Right kidney (tissue), 1 donor: ENCODE measurements at regions not wholly inside any gene's neighbourhood (a gene's known extent, or its start where the extent isn't known, plus 50 kb on each side); places are given as distances from the start of the nearest gene placed in this dataset.
"Not testable (repeated sequence)": the region's sequence is repeated elsewhere in the genome, so short reads cannot be mapped to it uniquely, and the experiment has no call there.

Experiments
- DNase-seq: peaks from one replicate; pipeline ENCODE4 v3.0.0-alpha.2; 2016

DNA sequence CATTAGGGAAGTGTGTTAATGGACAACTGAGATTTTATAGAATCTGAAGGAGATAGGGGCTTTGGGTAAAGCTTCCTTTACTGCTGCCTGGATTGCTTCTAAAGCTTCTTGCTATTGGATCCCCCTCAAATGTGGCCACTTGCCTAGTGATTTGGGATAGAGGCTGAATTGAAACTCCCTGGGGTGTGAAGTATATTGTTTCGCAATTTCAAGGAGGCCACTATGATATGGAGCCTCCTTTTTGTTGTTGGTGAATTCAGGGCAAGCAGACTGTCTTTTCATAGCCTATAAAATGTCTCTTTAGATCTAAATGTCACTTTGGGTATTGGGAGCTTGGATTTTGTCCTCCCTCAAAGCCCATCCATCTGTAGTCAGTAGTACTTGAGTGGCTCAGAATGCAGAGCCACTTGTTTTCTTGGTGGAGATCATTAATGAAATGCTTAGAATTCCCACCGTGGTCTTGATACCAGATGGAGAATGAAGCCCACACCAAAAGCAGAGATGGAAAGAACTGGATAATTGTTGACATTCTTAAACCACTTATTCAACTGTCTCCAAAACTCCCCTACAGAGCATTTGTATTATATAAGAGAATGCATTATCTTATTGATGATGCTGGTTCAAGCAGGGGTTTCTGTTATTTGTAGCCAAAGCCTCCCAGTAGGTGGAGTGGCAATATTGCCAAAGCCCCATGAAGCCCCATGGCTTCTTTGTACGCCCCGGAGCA, 144.3 kb upstream of the KCNE2 start:
- no peak for DNase-seq

DNA sequence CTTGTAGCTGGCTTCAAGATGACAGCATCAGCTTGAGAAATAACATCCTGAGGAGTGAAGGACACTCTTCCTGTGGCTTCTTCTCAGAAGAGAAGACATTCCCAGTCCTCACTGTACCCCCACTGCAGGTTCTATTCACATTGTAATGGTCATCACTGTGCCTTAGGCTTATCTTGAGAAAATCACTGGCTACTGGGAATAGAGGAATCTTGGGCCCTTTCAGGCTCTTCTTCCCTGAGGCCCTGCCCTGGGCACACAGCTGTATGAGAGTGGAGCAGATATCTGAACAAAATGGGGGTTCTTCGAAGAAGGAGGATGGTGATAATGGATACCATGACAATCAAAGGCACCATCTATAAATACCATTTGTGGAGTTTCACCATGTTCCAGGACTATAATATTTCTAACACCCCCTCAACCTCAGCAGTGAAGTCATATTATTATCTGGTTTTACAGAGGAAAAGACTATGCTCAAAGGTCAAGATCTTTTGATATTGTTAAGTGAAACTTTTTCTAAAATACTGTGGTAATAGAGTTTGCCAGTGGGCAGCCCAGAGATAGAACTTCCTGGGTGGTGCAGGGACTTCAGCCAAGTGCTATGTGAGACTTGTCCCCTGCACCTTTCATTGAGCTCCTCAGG, 143.1 kb upstream of the KCNE2 start:
- no peak for DNase-seq

DNA sequence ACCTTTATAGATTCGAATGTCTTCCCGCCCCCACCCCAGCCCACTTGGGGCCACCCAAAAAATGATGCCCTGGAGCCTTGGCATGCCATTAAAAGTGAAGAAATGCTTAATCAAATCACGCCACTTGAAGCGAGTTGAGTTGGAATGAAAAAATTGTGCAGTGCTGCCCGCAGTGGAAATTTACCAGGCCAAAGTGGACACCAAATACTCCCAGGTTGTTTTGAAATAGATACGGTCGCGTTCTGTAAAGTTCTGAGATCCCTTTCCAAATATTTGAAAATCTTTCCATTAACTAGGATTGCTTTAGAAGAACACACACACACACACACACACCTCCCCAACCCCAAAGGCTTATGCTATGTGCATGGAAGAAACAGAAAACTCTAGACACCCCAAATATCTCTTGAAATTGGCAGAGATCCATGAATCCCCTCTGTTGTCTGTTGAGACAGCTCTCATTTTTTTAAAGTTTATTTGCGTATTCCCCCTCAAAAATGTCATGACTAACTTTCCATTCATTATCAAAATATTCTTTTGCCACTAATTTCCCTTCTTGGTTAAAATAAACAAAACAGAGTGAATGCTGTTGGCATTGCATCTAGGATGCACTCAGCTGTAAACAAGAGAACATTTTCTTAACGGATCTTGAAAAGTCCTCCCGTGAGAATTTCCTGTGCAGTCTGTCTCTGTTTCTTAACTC, 142.3 kb upstream of the KCNE2 start:
- no peak for DNase-seq

DNA sequence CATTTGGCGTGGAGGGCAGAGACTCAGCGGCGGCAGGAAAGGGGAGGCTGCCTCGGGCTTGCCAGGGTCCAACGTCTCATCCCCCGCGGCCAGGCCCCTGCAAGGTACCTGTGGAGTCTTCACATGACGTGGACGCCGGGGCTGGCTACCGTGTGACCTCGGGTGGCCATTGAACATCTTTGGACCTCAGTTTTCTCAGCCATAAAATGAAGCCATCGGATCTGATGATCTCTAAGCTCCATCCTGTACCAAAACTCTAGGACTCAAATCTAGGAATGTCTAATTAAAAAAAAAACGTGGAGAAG, 141.8 kb upstream of the KCNE2 start:
- DNase-seq, result no peak

DNA sequence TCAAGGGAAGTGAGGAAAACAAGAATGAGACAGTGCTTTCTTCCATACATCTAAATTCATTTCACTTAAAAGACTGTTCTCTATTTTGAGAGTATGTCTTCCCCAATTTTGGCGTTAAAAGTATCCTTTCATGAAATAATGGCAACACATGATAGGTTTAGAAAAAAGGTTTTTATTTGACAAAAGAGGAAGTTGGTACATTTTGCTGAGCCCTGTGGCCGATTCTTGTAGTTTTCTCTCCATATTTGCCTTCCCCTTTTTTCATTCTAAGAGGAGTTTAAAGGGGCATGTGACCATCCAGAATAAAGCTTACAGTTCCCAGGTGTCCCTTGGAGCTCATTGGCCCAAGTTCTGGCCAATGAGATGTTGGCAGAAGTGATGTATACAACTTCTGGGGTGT, 140.4 kb upstream of the KCNE2 start:
- no peak for DNase-seq

DNA sequence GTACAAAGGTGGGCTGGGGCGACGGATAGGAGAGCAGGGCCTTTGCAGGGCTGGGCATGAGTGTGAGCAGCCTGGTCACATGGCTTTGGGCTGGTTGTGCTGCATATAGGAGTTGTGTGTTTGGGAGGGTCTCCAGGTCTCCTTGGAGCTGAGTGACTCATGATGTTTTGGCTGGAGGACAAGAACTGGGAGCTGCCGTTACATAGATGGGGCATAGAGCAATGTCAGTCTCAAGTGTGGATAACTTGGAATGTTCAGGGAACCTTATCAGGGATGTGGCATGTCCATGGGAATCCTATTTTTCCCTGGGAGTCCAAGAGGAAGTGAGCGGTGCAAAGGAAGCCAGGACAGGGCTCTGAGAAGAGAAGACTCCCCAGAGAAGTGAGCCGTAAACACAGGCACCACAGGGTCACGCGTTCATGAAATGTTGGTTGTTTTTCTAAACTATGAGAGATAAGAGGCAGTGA, 136.4 kb upstream of the KCNE2 start:
- no peak for DNase-seq

DNA sequence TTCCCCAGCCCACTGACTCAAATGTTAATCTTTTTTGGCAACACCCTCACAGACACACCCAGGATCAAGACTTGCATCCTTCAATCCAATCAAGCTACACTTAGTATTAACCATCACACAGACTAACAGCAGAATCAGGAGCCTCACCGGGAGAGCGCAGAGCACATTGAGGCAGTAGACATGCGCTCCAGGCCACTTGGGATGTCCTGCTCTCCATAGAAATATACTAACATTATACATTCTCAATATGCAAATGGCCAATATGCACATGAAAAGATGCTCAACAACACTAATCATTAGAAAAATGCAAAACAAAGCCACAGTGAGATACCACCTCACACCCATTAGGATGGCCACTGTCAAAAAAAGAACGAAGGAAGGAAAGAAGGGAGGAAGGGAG, 135.0 kb upstream of the KCNE2 start:
- DNase-seq, result no peak

DNA sequence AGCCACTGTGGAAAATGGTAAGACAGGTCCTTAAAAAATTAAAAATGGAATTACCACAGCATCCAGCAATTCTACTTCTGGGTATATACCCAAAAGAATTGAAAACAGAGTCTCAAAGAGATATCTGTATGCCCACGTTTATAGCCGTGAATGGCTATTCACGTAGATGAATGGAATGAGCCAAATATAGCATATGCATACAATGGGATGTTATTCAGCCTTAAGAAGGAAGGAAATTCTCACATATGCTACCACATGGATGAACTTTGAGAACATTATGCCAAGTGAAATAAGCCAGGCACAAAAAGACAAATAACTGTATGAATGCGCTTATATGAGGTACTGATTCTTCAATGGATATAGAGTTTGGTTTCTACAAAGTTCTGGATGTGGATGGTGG, 134.5 kb upstream of the KCNE2 start:
- DNase-seq, result no peak

DNA sequence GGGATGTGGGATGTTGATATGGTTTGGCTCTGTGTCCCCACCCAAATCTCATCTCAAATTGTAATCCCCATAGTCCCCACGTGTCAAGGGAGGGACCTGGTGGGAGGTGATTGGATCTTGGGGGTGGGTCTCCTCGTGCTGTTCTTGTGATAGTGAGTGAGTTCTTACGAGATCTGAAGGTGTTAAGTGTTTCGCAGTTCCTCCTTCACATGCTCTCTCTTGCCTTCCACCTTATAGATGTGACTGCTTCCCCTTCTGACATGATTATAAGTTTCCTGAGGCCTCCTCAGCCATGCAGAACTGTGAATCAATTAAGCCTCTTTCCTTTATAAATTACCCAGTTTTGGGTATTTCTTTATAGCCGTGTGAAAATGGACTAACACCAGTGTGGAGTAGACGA, 130.1 kb upstream of the KCNE2 start:
- DNase-seq, result not testable (repeated sequence)

DNA sequence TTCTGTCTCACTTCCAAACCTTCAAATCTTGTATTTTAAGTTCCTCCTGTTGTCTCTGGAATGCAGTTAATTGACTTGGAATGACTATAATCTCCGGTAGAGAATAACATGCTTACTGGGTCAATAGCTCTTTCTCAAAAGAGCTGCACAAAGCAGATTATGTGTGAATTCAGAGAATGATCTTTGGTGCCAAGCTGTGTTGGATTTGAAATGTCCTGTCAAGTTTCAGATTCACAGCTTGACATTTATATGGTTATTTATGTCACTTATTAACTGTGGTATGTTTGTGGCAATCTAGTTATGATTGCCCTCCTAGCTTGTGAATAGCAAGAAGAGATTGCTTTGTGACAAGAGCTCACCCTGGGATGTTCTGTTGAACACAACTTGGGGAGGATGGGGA, 128.3 kb upstream of the KCNE2 start:
- no peak for DNase-seq

DNA sequence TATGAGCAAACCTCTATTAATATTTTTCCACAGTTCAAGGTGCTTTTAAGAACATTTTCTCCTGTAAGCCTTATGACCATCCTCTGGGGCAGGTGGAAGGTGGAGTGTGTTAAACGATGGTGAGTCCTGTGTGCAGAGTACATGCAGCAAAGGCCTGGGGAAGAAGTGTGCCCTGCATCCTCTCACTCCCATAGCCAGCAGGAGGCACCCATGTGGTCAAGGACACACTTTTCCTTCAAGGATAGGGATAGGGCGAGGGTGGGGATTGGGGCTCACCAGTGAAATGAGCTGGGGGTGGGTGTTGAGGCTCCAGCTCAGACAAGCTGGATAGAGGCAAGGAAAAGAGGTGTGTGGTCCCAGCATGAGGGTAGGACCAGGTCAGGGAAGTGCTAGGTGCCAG, 120.8 kb upstream of the KCNE2 start:
- no peak for DNase-seq

DNA sequence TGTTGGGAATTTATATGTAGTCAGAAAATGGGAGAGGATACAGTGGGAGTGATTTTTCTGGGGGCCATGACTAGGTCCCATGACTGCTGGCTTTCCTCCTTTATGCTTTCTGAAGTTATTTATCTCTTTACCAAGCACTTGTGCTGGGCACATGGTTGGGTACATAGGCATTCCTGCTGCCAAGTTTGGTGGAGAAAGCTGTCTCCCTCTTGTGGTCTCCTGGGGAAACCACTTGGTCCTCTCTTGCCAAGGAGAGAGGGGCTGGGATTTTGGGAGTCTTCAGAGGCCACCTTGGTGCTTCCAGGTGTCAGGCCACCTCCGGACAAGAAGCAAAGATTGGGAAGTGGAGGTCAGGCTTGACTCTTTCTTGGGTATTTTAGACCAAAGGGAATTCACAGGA, 120.2 kb upstream of the KCNE2 start:
- DNase-seq, result no peak

DNA sequence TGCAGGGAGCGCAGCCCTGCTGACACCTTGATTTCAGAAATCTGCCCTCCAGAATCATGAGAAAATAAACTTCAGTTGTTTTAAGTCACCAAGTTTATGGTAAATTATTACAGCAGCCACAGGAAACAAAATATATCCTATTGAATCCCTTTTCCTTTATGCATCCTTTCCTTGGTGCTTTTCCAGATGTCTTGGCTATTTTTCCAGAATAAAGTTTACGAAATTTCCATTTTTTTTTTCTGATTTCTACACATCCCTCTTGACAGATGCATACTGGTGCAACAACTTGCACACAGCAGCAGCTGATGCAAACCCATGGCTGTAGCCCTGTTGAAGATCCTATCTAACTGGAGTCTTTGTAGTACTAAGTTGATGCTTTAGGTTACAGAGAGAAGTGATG, 111.1 kb upstream of the KCNE2 start:
- no peak for DNase-seq

DNA sequence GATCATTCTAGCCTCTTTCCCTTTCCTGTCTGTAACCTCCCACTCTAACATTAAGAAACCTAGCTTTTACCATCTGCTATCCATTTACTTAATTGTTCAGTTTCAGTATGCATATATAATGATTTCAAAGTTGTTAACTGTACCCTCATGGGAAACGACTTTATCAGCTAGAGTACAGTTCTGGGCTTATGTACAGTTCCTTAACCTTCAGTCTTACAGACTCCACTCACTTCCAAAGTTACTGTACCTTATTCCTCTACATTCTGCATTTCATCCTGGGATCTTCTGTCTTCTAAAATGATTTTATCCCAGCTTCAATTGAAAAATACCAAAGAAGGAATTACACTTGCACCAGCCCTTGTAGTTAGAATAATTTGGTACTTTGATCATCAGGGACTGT, 108.7 kb upstream of the KCNE2 start:
- DNase-seq, result no peak

DNA sequence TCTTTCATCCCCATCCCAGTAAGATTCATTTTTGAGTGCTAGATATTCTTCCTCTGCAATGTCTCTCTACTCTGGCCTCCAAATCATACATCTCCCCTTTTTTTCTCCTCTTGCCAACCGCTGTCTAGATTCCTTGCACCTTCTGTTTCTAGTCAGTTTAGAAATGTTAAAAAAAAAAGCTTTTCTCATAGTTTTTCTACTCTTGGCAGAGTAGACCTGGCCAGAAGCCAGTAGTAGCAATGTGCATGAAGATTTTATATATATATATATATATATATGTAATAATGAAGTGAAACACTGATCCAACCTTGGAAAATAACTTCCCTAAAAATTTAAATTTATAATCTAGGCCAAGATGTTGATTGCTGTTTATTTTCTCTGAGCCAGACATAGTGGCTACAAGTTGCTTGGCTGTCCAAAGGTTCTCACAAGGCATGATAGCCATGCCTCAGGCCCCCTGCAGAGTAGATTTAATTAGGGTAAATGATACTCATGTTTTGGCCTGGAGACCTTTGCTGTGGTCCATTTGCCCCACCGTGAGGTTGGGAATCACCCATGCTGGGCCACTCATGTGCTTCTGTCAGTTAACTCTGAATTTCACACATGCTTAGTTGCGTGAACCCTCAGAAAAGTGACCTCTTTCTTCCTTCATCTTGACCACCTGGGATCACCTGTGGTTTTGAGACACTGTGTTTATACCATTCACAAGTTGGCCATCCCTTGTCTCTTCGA, 103.4 kb upstream of the KCNE2 start:
- no peak for DNase-seq

DNA sequence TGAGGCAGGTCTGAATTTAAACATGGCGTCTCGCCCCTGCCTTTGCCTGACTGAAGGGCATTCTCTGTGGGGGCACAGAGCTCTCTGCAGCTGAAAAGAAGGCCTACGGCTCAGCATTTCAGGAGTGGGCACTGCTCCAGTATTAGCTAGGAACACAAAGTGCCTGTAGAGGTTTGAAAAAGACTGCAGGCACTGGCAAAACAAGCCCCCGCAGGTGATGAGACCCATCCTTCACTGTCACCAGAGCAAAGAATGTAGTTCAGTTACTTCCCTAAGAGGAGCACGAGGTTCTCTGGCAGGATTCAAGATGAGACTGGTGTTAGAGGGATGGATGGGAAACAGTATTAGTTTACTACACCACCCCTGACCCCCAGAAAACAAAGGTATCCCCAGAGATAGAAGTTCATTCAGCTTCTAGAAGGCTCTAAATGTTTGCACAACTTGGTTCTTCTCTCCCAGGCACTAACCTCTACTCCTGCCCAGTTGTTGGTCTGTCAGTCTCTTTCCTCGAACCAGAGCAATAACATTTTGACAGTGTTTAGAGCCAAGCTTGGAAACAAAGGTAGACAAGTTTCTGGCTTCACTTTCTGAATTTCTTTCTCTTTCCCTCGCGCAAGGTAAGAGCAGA, 101.9 kb upstream of the KCNE2 start:
- DNase-seq, result no peak

DNA sequence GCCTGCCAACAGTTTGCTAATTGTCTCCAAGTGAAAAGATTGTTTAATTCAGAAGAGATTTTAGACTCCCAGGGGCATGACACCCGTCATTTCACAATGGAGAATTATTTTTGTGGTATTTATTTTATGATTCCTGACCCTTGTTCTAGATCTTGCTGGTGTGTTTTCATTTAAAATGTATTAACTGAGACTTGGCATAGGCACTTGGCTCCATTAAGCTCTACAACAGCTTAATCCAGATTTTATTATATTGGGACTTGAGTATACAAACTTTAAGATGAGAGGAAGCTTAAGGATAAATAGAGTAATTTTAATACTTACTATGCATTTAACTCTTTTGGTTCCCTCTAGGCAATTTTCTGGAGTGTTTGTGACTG, 101.3 kb upstream of the KCNE2 start:
- DNase-seq, result no peak

DNA sequence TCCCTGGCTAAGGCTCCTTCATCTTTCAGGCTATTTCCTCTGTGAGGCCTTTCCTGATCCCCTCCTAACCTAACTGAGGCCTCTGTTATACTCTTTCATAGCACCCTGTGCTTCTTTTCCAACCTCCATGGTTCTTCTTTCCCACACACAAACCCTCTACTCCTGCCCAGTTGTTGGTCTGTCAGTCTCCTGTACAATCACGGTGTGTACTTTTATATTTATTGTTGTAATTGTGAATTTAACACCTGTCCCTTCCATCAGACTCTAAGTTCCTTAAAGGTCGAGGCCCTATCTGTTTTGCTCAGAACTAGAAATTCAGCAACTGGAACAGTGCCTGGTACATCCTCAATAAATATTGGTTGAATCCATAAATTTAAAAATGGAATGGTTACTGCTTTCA, 100.2 kb upstream of the KCNE2 start:
- DNase-seq, result no peak

DNA sequence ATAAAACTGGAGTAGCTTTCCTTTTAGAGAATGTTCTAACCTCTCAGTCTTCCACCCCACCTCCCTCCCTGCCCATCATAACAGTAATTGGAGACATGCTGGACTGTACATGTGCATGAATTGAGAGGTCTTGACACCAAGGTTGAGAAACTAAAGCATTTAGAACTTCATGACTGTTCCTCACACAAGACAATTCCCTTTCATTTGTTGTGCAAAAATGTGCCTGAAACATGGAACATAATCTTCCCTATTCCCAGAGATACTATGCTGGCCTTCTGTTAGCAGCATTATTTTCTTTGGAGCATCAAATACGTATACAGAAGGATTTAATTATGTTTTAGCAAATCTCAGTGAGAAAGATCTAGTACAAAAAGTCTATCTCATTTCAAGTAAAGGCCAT, 97.5 kb upstream of the KCNE2 start:
- DNase-seq, result no peak

DNA sequence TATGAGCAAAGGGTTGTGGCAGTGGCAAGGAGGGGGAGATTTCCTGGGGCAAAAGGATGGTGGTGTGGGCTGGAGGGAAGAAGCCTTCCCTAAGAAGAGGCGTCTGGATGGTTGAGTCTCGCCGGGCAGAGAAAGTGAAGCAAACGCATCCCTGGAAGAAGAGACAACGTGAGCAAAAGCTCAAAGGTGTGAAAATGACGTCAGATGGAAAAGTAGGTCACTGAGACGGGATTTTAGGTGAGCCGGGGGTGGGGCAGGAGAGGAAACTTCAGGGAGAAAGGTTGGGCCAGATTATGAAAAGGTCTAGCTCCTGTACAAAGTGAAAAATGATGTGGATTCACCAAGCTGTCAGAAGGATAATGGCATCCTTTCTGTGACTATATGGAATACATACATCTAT, 95.3 kb upstream of the KCNE2 start:
- DNase-seq, result no peak

DNA sequence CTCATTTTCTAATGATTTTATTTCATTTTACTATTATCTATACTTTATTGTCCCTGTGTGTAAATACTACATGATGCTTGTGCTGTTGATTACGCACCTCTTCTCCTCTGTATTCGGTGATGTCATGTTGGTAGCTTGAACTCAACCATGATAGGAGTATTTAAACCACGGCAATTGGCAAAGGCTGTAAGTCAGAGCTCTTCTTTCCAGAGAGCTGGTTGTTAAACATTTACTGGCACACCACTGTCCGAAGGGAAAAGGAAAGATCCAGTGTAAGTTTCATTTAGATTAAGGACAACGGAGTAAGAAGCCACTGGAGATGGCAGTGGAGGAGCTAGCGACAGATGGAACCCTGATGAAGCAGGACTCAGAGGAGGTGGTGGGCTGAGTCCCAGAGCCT, 93.4 kb upstream of the KCNE2 start:
- DNase-seq, result no peak

DNA sequence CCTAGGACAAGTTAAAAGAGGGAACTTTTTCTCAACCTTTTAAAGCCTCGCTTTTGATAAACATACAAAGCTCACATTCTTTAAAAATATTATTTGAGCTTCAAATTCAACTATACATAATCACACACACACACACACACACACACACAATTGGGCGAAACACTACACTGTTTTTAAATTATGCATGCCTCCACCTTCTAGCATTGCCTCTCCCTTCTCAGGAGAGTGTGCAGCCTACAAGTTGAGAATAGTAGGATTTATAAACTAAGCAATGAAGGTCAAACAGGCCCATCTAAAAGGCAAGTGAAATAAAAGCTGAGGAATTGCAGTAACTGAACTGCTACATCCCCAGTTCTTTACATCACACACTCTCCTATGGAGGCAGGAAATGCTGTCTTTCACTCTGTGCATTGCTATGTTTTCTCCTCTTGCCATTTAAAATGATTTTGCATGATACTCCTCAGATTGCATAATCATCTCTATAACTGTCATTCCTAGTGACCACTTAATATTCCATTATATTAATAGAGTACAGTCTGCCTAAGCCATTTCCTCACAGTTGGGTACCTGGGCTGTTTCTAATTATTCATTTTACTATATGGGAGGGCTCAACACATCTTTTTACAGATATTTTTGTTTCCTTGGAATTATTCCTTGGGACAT, 92.5 kb upstream of the KCNE2 start:
- no peak for DNase-seq
